IPS-11a (cell line): ENCODE measurements at regions not wholly inside any gene's neighbourhood (a gene's known extent, or its start where the extent isn't known, plus 50 kb on each side); places are given as distances from the start of the nearest gene placed in this dataset.
"Not testable (repeated sequence)": the region's sequence is repeated elsewhere in the genome, so short reads cannot be mapped to it uniquely, and the experiment has no call there.

Experiments used
- H3K4me3 ChIP-seq: one replicate; pipeline ENCODE4 v1.5.1; 2013; ENCODE audit warnings: low read depth, low read length, control low read depth

GRCh38 chr1:65020774-65021173 lies 54.4 kb upstream of the JAK1 start:
- no peak overlapping the region for H3K4me3 ChIP-seq

- H3K4me3 ChIP-seq: no peak overlapping the region
These were observed 55.4 kb upstream of the JAK1 start for GRCh38 chr1:65021795-65022194.

- no peak overlapping the region for H3K4me3 ChIP-seq
These were observed 55.9 kb upstream of the JAK1 start for GRCh38 chr1:65022216-65022615.

- H3K4me3 ChIP-seq: no peak overlapping the region
These were observed 59.4 kb upstream of the JAK1 start for GRCh38 chr1:65025794-65026193.

GRCh38 chr1:65026235-65026634 lies 59.9 kb upstream of the JAK1 start:
- no peak overlapping the region for H3K4me3 ChIP-seq

GRCh38 chr1:65027666-65028358 lies 61.5 kb upstream of the JAK1 start:
- no peak overlapping the region for H3K4me3 ChIP-seq

- H3K4me3 ChIP-seq: not testable (repeated sequence)
These were observed 63.1 kb upstream of the JAK1 start for GRCh38 chr1:65029434-65029833.

GRCh38 chr1:65034879-65035278 lies 68.5 kb upstream of the JAK1 start:
- not testable (repeated sequence) for H3K4me3 ChIP-seq

GRCh38 chr1:65036570-65037051 lies 70.3 kb upstream of the JAK1 start:
- H3K4me3 ChIP-seq: no peak overlapping the region

GRCh38 chr1:65039066-65039465 lies 72.7 kb upstream of the JAK1 start:
- H3K4me3 ChIP-seq: no peak overlapping the region

GRCh38 chr1:65039508-65039907 lies 73.2 kb upstream of the JAK1 start:
- H3K4me3 ChIP-seq: no peak overlapping the region

GRCh38 chr1:65042467-65042866 lies 76.1 kb upstream of the JAK1 start:
- H3K4me3 ChIP-seq: no peak overlapping the region

- H3K4me3 ChIP-seq: no peak overlapping the region
These were observed 78.1 kb upstream of the JAK1 start for GRCh38 chr1:65044411-65044810.

- H3K4me3 ChIP-seq: no peak overlapping the region
These were observed 78.9 kb upstream of the JAK1 start for GRCh38 chr1:65045022-65045817.

GRCh38 chr1:65048335-65048734 lies 82.0 kb upstream of the JAK1 start:
- H3K4me3 ChIP-seq: no peak overlapping the region

- no peak overlapping the region for H3K4me3 ChIP-seq
These were observed 83.8 kb upstream of the JAK1 start for GRCh38 chr1:65049941-65050713.

- H3K4me3 ChIP-seq: no peak overlapping the region
These were observed 84.4 kb upstream of the JAK1 start for GRCh38 chr1:65050735-65051134.

GRCh38 chr1:65054481-65054880 lies 88.1 kb upstream of the JAK1 start:
- H3K4me3 ChIP-seq: no peak overlapping the region

GRCh38 chr1:65055747-65056146 lies 89.4 kb upstream of the JAK1 start:
- no peak overlapping the region for H3K4me3 ChIP-seq

- H3K4me3 ChIP-seq: no peak overlapping the region
These were observed 89.9 kb upstream of the JAK1 start for GRCh38 chr1:65056234-65056633.

GRCh38 chr1:65056866-65057265 lies 90.5 kb upstream of the JAK1 start:
- H3K4me3 ChIP-seq: no peak overlapping the region
